Thyroid gland (tissue), 4 donors: ENCODE measurements at regions not wholly inside any gene's neighbourhood (a gene's known extent, or its start where the extent isn't known, plus 50 kb on each side); places are given as distances from the start of the nearest gene placed in this dataset.

Source experiments
- CTCF ChIP-seq, 6 experiments: fragments of 200-600 bp in 3 of 6; fragments of 450-650 bp in 3 of 6; sonication (generic) in 3 of 6; IDR thresholded peaks; one replicate each; pipeline ENCODE4 v1.5.1; 2016 to 2019; ENCODE audit warnings: antibody characterized with exemption in 6 of 6, mild to moderate bottlenecking in 2 of 6, inconsistent platforms in 1 of 6, moderate library complexity in 1 of 6
- POLR2A ChIP-seq, 2 donors: fragments of 450-650 bp; IDR thresholded peaks; one replicate each; pipeline ENCODE4 v1.6.1; 2017; ENCODE audit warnings: antibody characterized with exemption in 2 of 2, mild to moderate bottlenecking in 2 of 2, moderate library complexity in 1 of 2

GRCh38 chr9:23587903-23588302 lies 238.1 kb downstream of the ELAVL2 start:
- TF ChIP-seq POLR2A (IDR thresholded peaks at IDR 0.05), result no peak
- TF ChIP-seq CTCF (IDR thresholded peaks at IDR 0.05), result no peak
